ENCODE measurements at regions not wholly inside any gene's neighbourhood (a gene's known extent, or its start where the extent isn't known, plus 50 kb on each side); places are given as distances from the start of the nearest gene placed in this dataset.

GRCh38 chr21:19522381-19522780, 1118.8 kb upstream of the TMPRSS15 start:
- DNase-seq (ENCODE audit: low read depth): no peak
- TF ChIP-seq MYC (IDR thresholded peaks at IDR 0.05; ENCODE audit: low read depth, low read length): no peak
- TF ChIP-seq MAX (IDR thresholded peaks at IDR 0.05; ENCODE audit: low read depth, low read length): no peak
- TF ChIP-seq POLR2A (IDR thresholded peaks at IDR 0.05; ENCODE audit: extremely low read depth, insufficient read length): no peak
- no peak for TF ChIP-seq CTCF (IDR thresholded peaks at IDR 0.05; ENCODE audit: low read depth, low read length)
- no peak overlapping the region for H3K4me3 ChIP-seq (ENCODE audit: low read depth, low read length)

- H3K4me3 ChIP-seq (ENCODE audit: low read depth, low read length): no peak overlapping the region
- no peak for DNase-seq (ENCODE audit: low read depth)
- no peak for TF ChIP-seq MAX (IDR thresholded peaks at IDR 0.05; ENCODE audit: low read depth, low read length)
- TF ChIP-seq POLR2A (IDR thresholded peaks at IDR 0.05; ENCODE audit: extremely low read depth, insufficient read length): no peak
- no peak for TF ChIP-seq MYC (IDR thresholded peaks at IDR 0.05; ENCODE audit: low read depth, low read length)
- TF ChIP-seq CTCF (IDR thresholded peaks at IDR 0.05; ENCODE audit: low read depth, low read length): no peak
These were observed 1119.5 kb upstream of the TMPRSS15 start for GRCh38 chr21:19523061-19523460.

GRCh38 chr21:19523746-19524145, 1120.2 kb upstream of the TMPRSS15 start:
- peak; percentile 15 for DNase-seq (ENCODE audit: low read depth)
- no peak for TF ChIP-seq CTCF (IDR thresholded peaks at IDR 0.05; ENCODE audit: low read depth, low read length)
- no peak for TF ChIP-seq MYC (IDR thresholded peaks at IDR 0.05; ENCODE audit: low read depth, low read length)
- TF ChIP-seq MAX (IDR thresholded peaks at IDR 0.05; ENCODE audit: low read depth, low read length): no peak
- TF ChIP-seq POLR2A (IDR thresholded peaks at IDR 0.05; ENCODE audit: extremely low read depth, insufficient read length): no peak
- no peak overlapping the region for H3K4me3 ChIP-seq (ENCODE audit: low read depth, low read length)

GRCh38 chr21:19529031-19529430, 1125.4 kb upstream of the TMPRSS15 start:
- DNase-seq (ENCODE audit: low read depth): no peak
- no peak for TF ChIP-seq POLR2A (IDR thresholded peaks at IDR 0.05; ENCODE audit: extremely low read depth, insufficient read length)
- no peak for TF ChIP-seq MAX (IDR thresholded peaks at IDR 0.05; ENCODE audit: low read depth, low read length)
- no peak for TF ChIP-seq CTCF (IDR thresholded peaks at IDR 0.05; ENCODE audit: low read depth, low read length)
- TF ChIP-seq MYC (IDR thresholded peaks at IDR 0.05; ENCODE audit: low read depth, low read length): no peak
- H3K4me3 ChIP-seq (ENCODE audit: low read depth, low read length): no peak overlapping the region

GRCh38 chr21:19535356-19535755, 1131.8 kb upstream of the TMPRSS15 start:
- no peak for DNase-seq (ENCODE audit: low read depth)
- no peak for TF ChIP-seq CTCF (IDR thresholded peaks at IDR 0.05; ENCODE audit: low read depth, low read length)
- TF ChIP-seq MYC (IDR thresholded peaks at IDR 0.05; ENCODE audit: low read depth, low read length): no peak
- no peak for TF ChIP-seq MAX (IDR thresholded peaks at IDR 0.05; ENCODE audit: low read depth, low read length)
- TF ChIP-seq POLR2A (IDR thresholded peaks at IDR 0.05; ENCODE audit: extremely low read depth, insufficient read length): no peak

GRCh38 chr21:19537116-19537515, 1133.5 kb upstream of the TMPRSS15 start:
- no peak for DNase-seq (ENCODE audit: low read depth)
- TF ChIP-seq MYC (IDR thresholded peaks at IDR 0.05; ENCODE audit: low read depth, low read length) (no peak), CTCF (IDR thresholded peaks at IDR 0.05; ENCODE audit: low read depth, low read length) (no peak), MAX (IDR thresholded peaks at IDR 0.05; ENCODE audit: low read depth, low read length) (no peak), POLR2A (IDR thresholded peaks at IDR 0.05; ENCODE audit: extremely low read depth, insufficient read length) (no peak)
- no peak overlapping the region for H3K4me3 ChIP-seq (ENCODE audit: low read depth, low read length)

More at GRCh38 chr21:19535356-19535755, 1131.8 kb upstream of the TMPRSS15 start:
- H3K4me3 ChIP-seq (ENCODE audit: low read depth, low read length): no peak overlapping the region
